A549 (cell line): ENCODE measurements at regions not wholly inside any gene's neighbourhood (a gene's known extent, or its start where the extent isn't known, plus 50 kb on each side); places are given as distances from the start of the nearest gene placed in this dataset.

ENCODE experiments used
- ATAC-seq, 2 experiments: fragments of 200-7000 bp in 1 of 2; fragments of >200 bp in 1 of 2; cut with Nextera tagmentation in 1 of 2; cut with Tn5 transposase in 1 of 2; 3 replicates each; pipeline versions ENCODE4 v1.8.0 to v1.9.1; 2018 to 2020; ENCODE audit warnings: mild to moderate bottlenecking in 1 of 2, moderate library complexity in 1 of 2
- CTCF ChIA-PET: fragments of 300-600 bp; sonication (Branson Sonifier 250); formaldehyde crosslinking; extraction: SDS; loops from one replicate; lab custom pipeline; 2021; ENCODE audit warnings: antibody characterized with exemption, inconsistent platforms; lab: Yijun Ruan, JAX
- POLR2A ChIA-PET: fragments of 350-600 bp; formaldehyde crosslinking; extraction: SDS; loops from one replicate; lab custom pipeline; 2021; ENCODE audit warnings: antibody characterized with exemption, inconsistent platforms; lab: Yijun Ruan, JAX
- DNase-seq, 2 experiments: peaks; one replicate each; pipeline versions ENCODE4 v3.0.0 to v3.0.0-alpha.2; 2011 to 2016; ENCODE audit warnings: low read depth in 1 of 2, low spot score in 1 of 2
- FAIRE-seq: peaks from 2 replicates; lab custom pipeline; 2011; peaks lifted over from hg19 to GRCh38; lab: Jason Lieb, UNC
- H3K27ac ChIP-seq, 2 experiments: fragments of >200 bp; sonication (Bioruptor Twin); formaldehyde crosslinking; 3 replicates each; pipeline ENCODE4 v1.5.1; 2016 to 2017
- H3K4me1 ChIP-seq: fragments of >200 bp; sonication (Bioruptor Twin); formaldehyde crosslinking; 3 replicates; pipeline ENCODE4 v1.6.1; 2016
- H3K4me2 ChIP-seq: fragments of >200 bp; sonication (Bioruptor Twin); formaldehyde crosslinking; 3 replicates; pipeline ENCODE4 v1.6.1; 2016
- H3K4me3 ChIP-seq: fragments of >200 bp; sonication (Bioruptor Twin); formaldehyde crosslinking; 3 replicates; pipeline ENCODE4 v1.5.1; 2016
- H3K9me3 ChIP-seq: fragments of >200 bp; sonication (Bioruptor Twin); formaldehyde crosslinking; 3 replicates; pipeline ENCODE4 v1.6.1; 2016
- BCL3 ChIP-seq: fragments of >200 bp; sonication (Bioruptor Twin); formaldehyde crosslinking; IDR thresholded peaks from 3 replicates; pipeline ENCODE4 v1.6.1; 2016
- CBX8 ChIP-seq: fragments of 200-600 bp; sonication (generic); IDR thresholded peaks from 2 replicates; pipeline ENCODE4 v1.6.1; 2016
- CEBPB ChIP-seq, 2 experiments: fragments of >200 bp in 1 of 2; sonication (Bioruptor Twin) in 1 of 2; formaldehyde crosslinking in 1 of 2; IDR thresholded peaks; 2 replicates each; pipeline ENCODE4 v1.6.1; 2012 to 2016
- CHD2 ChIP-seq: fragments of 150-350 bp; IDR thresholded peaks from 2 replicates; pipeline ENCODE4 v1.6.1; 2014; ENCODE audit warnings: low read length; ENCODE audit not compliant: partially characterized antibody
- CTCF ChIP-seq: fragments of >200 bp; sonication (Bioruptor Twin); formaldehyde crosslinking; IDR thresholded peaks from 3 replicates; pipeline ENCODE4 v1.5.1; 2016
- EHF ChIP-seq: fragments of 250-450 bp; sonication (Bioruptor Pico); IDR thresholded peaks from 2 replicates; pipeline ENCODE4 v1.5.0; 2020; ENCODE audit warnings: mild to moderate bottlenecking
- EHMT2 ChIP-seq: fragments of 200-600 bp; sonication (generic); IDR thresholded peaks from 2 replicates; pipeline ENCODE4 v1.6.1; 2016; ENCODE audit warnings: antibody characterized with exemption, low read depth, mild to moderate bottlenecking, moderate library complexity
- ESRRA ChIP-seq: fragments of 150-350 bp; IDR thresholded peaks from 2 replicates; pipeline ENCODE4 v1.6.1; 2014; ENCODE audit warnings: mild to moderate bottlenecking, low read length, borderline replicate concordance
- FOSL2 ChIP-seq, 2 experiments: fragments of 450-650 bp in 1 of 2; fragments of >200 bp in 1 of 2; sonication (Bioruptor Twin) in 1 of 2; formaldehyde crosslinking; IDR thresholded peaks; 2 replicates each; pipeline versions ENCODE4 v1.5.0 to v1.6.1; 2016 to 2020; ENCODE audit warnings: mild to moderate bottlenecking in 1 of 2, moderate library complexity in 1 of 2
- GATA3 ChIP-seq: IDR thresholded peaks from 2 replicates; pipeline ENCODE4 v1.6.1; 2012; ENCODE audit warnings: borderline replicate concordance
- HDAC2 ChIP-seq: fragments of 200-600 bp; sonication (generic); IDR thresholded peaks from 2 replicates; pipeline ENCODE4 v1.6.1; 2016
- HES2 ChIP-seq: fragments of >200 bp; sonication (Bioruptor Twin); formaldehyde crosslinking; IDR thresholded peaks from 2 replicates; pipeline ENCODE4 v1.6.1; 2016
- JUNB ChIP-seq: fragments of >200 bp; sonication (Bioruptor Twin); formaldehyde crosslinking; IDR thresholded peaks from 2 replicates; pipeline ENCODE4 v1.6.1; 2016
- KDM5A ChIP-seq: fragments of 200-600 bp; sonication (generic); IDR thresholded peaks from 2 replicates; pipeline ENCODE4 v1.6.1; 2016; ENCODE audit warnings: antibody characterized with exemption, mild to moderate bottlenecking
- MAFK ChIP-seq: fragments of 450-650 bp; IDR thresholded peaks from 2 replicates; pipeline ENCODE4 v1.6.1; 2014; ENCODE audit not compliant: partially characterized antibody
- NR3C1 ChIP-seq: fragments of >200 bp; sonication (Bioruptor Twin); formaldehyde crosslinking; IDR thresholded peaks from 3 replicates; pipeline ENCODE4 v1.6.1; 2017
- PBX3 ChIP-seq: IDR thresholded peaks from 2 replicates; pipeline ENCODE4 v1.6.1; 2012
- POLR2A ChIP-seq: IDR thresholded peaks from 2 replicates; pipeline ENCODE4 v1.6.1; 2012; ENCODE audit warnings: mild to moderate bottlenecking, low read length
- RAD21 ChIP-seq, 2 experiments: fragments of >200 bp in 1 of 2; sonication (Bioruptor Twin) in 1 of 2; formaldehyde crosslinking in 1 of 2; IDR thresholded peaks in 1 of 2; conservative IDR thresholded peaks in 1 of 2; 2 replicates in 1 of 2; 3 replicates in 1 of 2; pipeline ENCODE4 v1.6.1; 2012 to 2018; ENCODE audit warnings: inconsistent platforms in 1 of 2
- RARB ChIP-seq: fragments of 250-450 bp; sonication (Bioruptor Pico); IDR thresholded peaks from 2 replicates; pipeline ENCODE4 v1.8.0; 2021; ENCODE audit warnings: mild to moderate bottlenecking, moderate library complexity
- REST ChIP-seq: fragments of 200-600 bp; sonication (generic); IDR thresholded peaks from 2 replicates; pipeline ENCODE4 v1.6.1; 2016; ENCODE audit warnings: antibody characterized with exemption, mild to moderate bottlenecking, moderate library complexity
- RNF2 ChIP-seq: fragments of 200-600 bp; sonication (generic); IDR thresholded peaks from 2 replicates; pipeline ENCODE4 v1.6.1; 2016; ENCODE audit warnings: low read depth, mild to moderate bottlenecking, antibody characterized with exemption, moderate library complexity, borderline replicate concordance
- SMC3 ChIP-seq: fragments of >200 bp; sonication (Bioruptor Twin); formaldehyde crosslinking; IDR thresholded peaks from 3 replicates; pipeline ENCODE4 v1.6.1; 2018; ENCODE audit warnings: inconsistent platforms
- TFCP2L1 ChIP-seq: fragments of 250-450 bp; sonication (Bioruptor Pico); IDR thresholded peaks from 2 replicates; pipeline ENCODE4 v1.5.0; 2021; ENCODE audit warnings: mild to moderate bottlenecking
- ZC3H11A ChIP-seq: fragments of 450-650 bp; IDR thresholded peaks from 2 replicates; pipeline ENCODE4 v1.6.1; 2014; ENCODE audit warnings: antibody characterized with exemption, mild to moderate bottlenecking
- ZSCAN20 ChIP-seq: fragments of 250-450 bp; sonication (Bioruptor Pico); IDR thresholded peaks from 2 replicates; pipeline ENCODE4 v1.8.0; 2022; ENCODE audit warnings: mild to moderate bottlenecking, moderate library complexity
- WGBS: methylation state at CpG from one replicate; pipeline ENCODE4 v1.1.6; 2017; ENCODE audit errors: missing lambda C conversion rate; 5-methylcytosine and 5-hydroxymethylcytosine counted together

- FAIRE-seq (no peak), DNase-seq (no peak), ATAC-seq (no peak)
- no peak overlapping the region for H3K4me3 ChIP-seq
- ChIA-PET POLR2A (no interaction called here), CTCF (interaction anchor here (1.0 to 7.3 kb wide), 6 partner anchors 316 to 812 kb away, joined by 3 to 57 read pairs (median 4); no protein-coding TSS in a partner anchor)
- no peak for TF ChIP-seq HES2
- no peak for TF ChIP-seq ZC3H11A
- no peak for TF ChIP-seq JUNB
- TF ChIP-seq RAD21 (conservative IDR thresholded peaks at IDR 0.05 in 1 of 2, IDR thresholded peaks at IDR 0.05 in 1 of 2), result no peak
- no peak for TF ChIP-seq TFCP2L1 (CRISPR knock-in tag)
- peaks cover 3% of the 10 kb centered on the region; the same call in 1 of the 3 replicates for H3K9me3 ChIP-seq
- H3K4me2 ChIP-seq, result no peak overlapping the region
- H3K4me1 ChIP-seq, result no peaks in the 10 kb centered on the region
- 37% methylated on average over 3 of the region's 7 CpGs for WGBS
- no peak overlapping the region for H3K27ac ChIP-seq
These were observed 926.4 kb downstream of the IPMK start for GRCh38 chr10:57341294-57341693.

- 7% methylated on average over 4 of the region's 4 CpGs for WGBS
- POLR2A ChIA-PET, result no interaction called here
- CTCF ChIA-PET, result interaction anchor here (0.6 to 7.3 kb wide), 4 partner anchors 36 to 726 kb away, joined by 3 to 57 read pairs (median 12); no protein-coding TSS in a partner anchor
- ATAC-seq (peak; percentile 59 to 69; a peak in 4 of 6 replicates), DNase-seq (peak; percentile 18 to 58), FAIRE-seq (peak; percentile 28)
- no peaks in the 10 kb centered on the region for H3K4me1 ChIP-seq
- H3K9me3 ChIP-seq, result peaks cover 3% of the 10 kb centered on the region; the same call in 1 of the 3 replicates
- H3K4me3 ChIP-seq, result no peak overlapping the region
- H3K4me2 ChIP-seq, result no peak overlapping the region
- no peak overlapping the region for H3K27ac ChIP-seq
- peak; percentile 80 for TF ChIP-seq CTCF
- no peak for TF ChIP-seq KDM5A
- peak; percentile 86 for TF ChIP-seq SMC3
- no peak for TF ChIP-seq RNF2
- no peak for TF ChIP-seq PBX3
- peak; percentile 70 to 81 for TF ChIP-seq RAD21 (conservative IDR thresholded peaks at IDR 0.05 in 1 of 2, IDR thresholded peaks at IDR 0.05 in 1 of 2)
- TF ChIP-seq ZSCAN20 (CRISPR knock-in tag), result no peak
These were observed 928.7 kb downstream of the IPMK start for GRCh38 chr10:57338823-57339558.

GRCh38 chr10:57336865-57337264 is 930.8 kb downstream of the IPMK start:
- ATAC-seq (no peak), DNase-seq (no peak), FAIRE-seq (no peak)
- ChIA-PET POLR2A (no interaction called here), CTCF (interaction anchor here (0.9 to 7.3 kb wide), 4 partner anchors 320 to 816 kb away, joined by 3 to 57 read pairs (median 6); no protein-coding TSS in a partner anchor)
- no peaks in the 10 kb centered on the region for H3K4me1 ChIP-seq
- WGBS, result 46% methylated on average over 10 of the region's 14 CpGs
- no peak overlapping the region for H3K4me2 ChIP-seq
- H3K27ac ChIP-seq, result no peak overlapping the region
- no peaks in the 10 kb centered on the region for H3K9me3 ChIP-seq
- no peak overlapping the region for H3K4me3 ChIP-seq
- no peak for TF ChIP-seq CEBPB (IDR thresholded peaks at IDR 0.05)
- no peak for TF ChIP-seq REST
- TF ChIP-seq ZSCAN20 (CRISPR knock-in tag), result no peak
- no peak for TF ChIP-seq RAD21 (conservative IDR thresholded peaks at IDR 0.05 in 1 of 2, IDR thresholded peaks at IDR 0.05 in 1 of 2)
- no peak for TF ChIP-seq FOSL2 (IDR thresholded peaks at IDR 0.05)
- TF ChIP-seq FOSL2 (CRISPR knock-in tag; IDR thresholded peaks at IDR 0.05), result no peak
- no peak for TF ChIP-seq TFCP2L1 (CRISPR knock-in tag)
- no peak for TF ChIP-seq MAFK
- no peak for TF ChIP-seq BCL3
- no peak for TF ChIP-seq NR3C1
- no peak for TF ChIP-seq ESRRA
- TF ChIP-seq EHMT2, result no peak
- no peak for TF ChIP-seq CHD2
- no peak for TF ChIP-seq HDAC2
- no peak for TF ChIP-seq CBX8
- no peak for TF ChIP-seq EHF (CRISPR knock-in tag)
- no peak for TF ChIP-seq GATA3
- no peak for TF ChIP-seq POLR2A
- TF ChIP-seq RARB (CRISPR knock-in tag), result no peak
